Body of pancreas (tissue), 4 donors: ENCODE measurements at regions not wholly inside any gene's neighbourhood (a gene's known extent, or its start where the extent isn't known, plus 50 kb on each side); places are given as distances from the start of the nearest gene placed in this dataset.

ENCODE experiments used
- ATAC-seq: fragments of 150-250 bp; one replicate; pipeline ENCODE4 v1.9.1; 2016
- DNase-seq, 4 donors: peaks; one replicate each; pipeline ENCODE4 v3.0.0-alpha.2; 2019
- H3K27ac ChIP-seq, 4 donors: fragments of 200-600 bp; sonication (generic); 1 replicate in 3 of 4; 2 replicates in 1 of 4; pipeline versions ENCODE4 v1.5.1 to v1.6.1; 2016 to 2019; ENCODE audit warnings: mild to moderate bottlenecking in 1 of 4, mixed read lengths in 1 of 4, moderate library complexity in 1 of 4
- H3K27me3 ChIP-seq, 2 donors: fragments of 200-600 bp; sonication (generic); one replicate each; pipeline ENCODE4 v1.6.0; 2016; ENCODE audit warnings: mild to moderate bottlenecking in 1 of 2
- H3K36me3 ChIP-seq, 2 donors: fragments of 200-600 bp; sonication (generic); replicated peaks in 1 of 2; 2 replicates each; pipeline ENCODE4 v1.5.1; 2016; ENCODE audit warnings: low read depth in 2 of 2; ENCODE audit not compliant: insufficient read depth in 1 of 2
- H3K4me1 ChIP-seq: fragments of 200-600 bp; sonication (generic); one replicate; pipeline ENCODE4 v1.6.0; 2016
- H3K4me3 ChIP-seq, 2 donors: fragments of 200-600 bp; sonication (generic); 1 replicate in 1 of 2; 2 replicates in 1 of 2; pipeline ENCODE4 v1.5.1; 2016 to 2019
- H3K9me3 ChIP-seq, 3 donors: fragments of 200-600 bp; sonication (generic); 1 replicate in 2 of 3; 2 replicates in 1 of 3; pipeline ENCODE4 v1.5.1; 2016
- CTCF ChIP-seq, 7 experiments: fragments of 450-650 bp in 4 of 7; fragments of 200-600 bp in 3 of 7; sonication (generic) in 3 of 7; IDR thresholded peaks; one replicate each; pipeline ENCODE4 v1.5.1; 2016 to 2019; ENCODE audit warnings: antibody characterized with exemption in 7 of 7
- POLR2A ChIP-seq, 3 donors: fragments of 450-650 bp; IDR thresholded peaks; one replicate each; pipeline ENCODE4 v1.6.1; 2016; ENCODE audit warnings: antibody characterized with exemption in 3 of 3, mild to moderate bottlenecking in 2 of 3
- WGBS, 2 donors: methylation state at CpG; one replicate each; pipeline ENCODE4 v1.1.5; 2017; 5-methylcytosine and 5-hydroxymethylcytosine counted together
- intact Hi-C: fragments of 100-400 bp; cut with DNase I; formaldehyde crosslinking; loops from one replicate; pipeline ENCODE4 v1.15.1; 2023

- intact Hi-C loops: no loop called here
- ATAC-seq: no peak
Measured at GRCh38 chr6:113649880-113650609, 207.1 kb upstream of the MARCKS start.

GRCh38 chr6:113650610-113650979, 206.6 kb upstream of the MARCKS start:
- DNase-seq (no peak), ATAC-seq (no peak)
- WGBS, 2 donors: 79 to 88% methylated on average over 5 to 8 of the region's 8 CpGs
- peaks cover 48% of the 10 kb centered on the region for H3K4me1 ChIP-seq
- intact Hi-C loops: no loop called here
- TF ChIP-seq POLR2A (IDR thresholded peaks at IDR 0.05): no peak
- no peak for TF ChIP-seq CTCF (IDR thresholded peaks at IDR 0.05)
- no peaks in the 10 kb centered on the region for H3K9me3 ChIP-seq
- peak overlapping the region in 2 of 4 donors; percentile 77 to 81 for H3K27ac ChIP-seq
- H3K4me3 ChIP-seq: no peak overlapping the region
- H3K27me3 ChIP-seq: no peaks in the 10 kb centered on the region
- H3K36me3 ChIP-seq: no peaks in the 10 kb centered on the region

More at GRCh38 chr6:113649880-113650609, 207.1 kb upstream of the MARCKS start:
- Histone ChIP-seq H3K27ac (peak overlapping the region in 3 of 4 donors; percentile 17 to 81 (median 77)), H3K27me3 (no peaks in the 10 kb centered on the region), H3K9me3 (no peaks in the 10 kb centered on the region), H3K4me3 (no peak overlapping the region), H3K4me1 (peaks cover 54% of the 10 kb centered on the region), H3K36me3 (no peaks in the 10 kb centered on the region)
- WGBS, 2 donors: 57 to 60% methylated on average over 6 of the region's 6 CpGs
- no peak for TF ChIP-seq POLR2A (IDR thresholded peaks at IDR 0.05)
- no peak for TF ChIP-seq CTCF (IDR thresholded peaks at IDR 0.05)
- DNase-seq: no peak

GRCh38 chr6:113651120-113651519, 206.0 kb upstream of the MARCKS start:
- no peaks in the 10 kb centered on the region for H3K9me3 ChIP-seq
- WGBS, 2 donors: 60 to 64% methylated on average over 4 of the region's 4 CpGs
- H3K27me3 ChIP-seq: no peaks in the 10 kb centered on the region
- peaks cover 43% of the 10 kb centered on the region for H3K4me1 ChIP-seq
- ATAC-seq (no peak), DNase-seq (peak in 1 of 4 donors; percentile 26)
- TF ChIP-seq CTCF (IDR thresholded peaks at IDR 0.05): no peak
- no peak for TF ChIP-seq POLR2A (IDR thresholded peaks at IDR 0.05)
- no peaks in the 10 kb centered on the region for H3K36me3 ChIP-seq
- no peak overlapping the region for H3K27ac ChIP-seq
- H3K4me3 ChIP-seq: no peak overlapping the region
- intact Hi-C loops: no loop called here

- TF ChIP-seq CTCF (IDR thresholded peaks at IDR 0.05) (no peak), POLR2A (IDR thresholded peaks at IDR 0.05) (no peak)
- H3K27ac ChIP-seq: no peak overlapping the region
- H3K4me3 ChIP-seq: no peak overlapping the region
- H3K27me3 ChIP-seq: no peaks in the 10 kb centered on the region
- intact Hi-C loops: no loop called here
- ATAC-seq: no peak
- DNase-seq: no peak
- H3K4me1 ChIP-seq: peaks cover 43% of the 10 kb centered on the region
- H3K36me3 ChIP-seq: no peaks in the 10 kb centered on the region
- WGBS, 2 donors: 22 to 33% methylated on average over 1 of the region's 1 CpG
- H3K9me3 ChIP-seq: no peaks in the 10 kb centered on the region
Measured at GRCh38 chr6:113651920-113652319, 205.2 kb upstream of the MARCKS start.

GRCh38 chr6:113653275-113653674, 203.9 kb upstream of the MARCKS start:
- intact Hi-C loops: no loop called here
- DNase-seq: no peak
- Histone ChIP-seq H3K9me3 (no peaks in the 10 kb centered on the region), H3K4me3 (no peak overlapping the region), H3K4me1 (peaks cover 47% of the 10 kb centered on the region), H3K27ac (peak overlapping the region in 2 of 4 donors; percentile 68 to 83), H3K27me3 (no peaks in the 10 kb centered on the region), H3K36me3 (no peaks in the 10 kb centered on the region)
- 89 to 92% methylated on average over 3 of the region's 3 CpGs for WGBS, 2 donors
- no peak for ATAC-seq
- TF ChIP-seq CTCF (IDR thresholded peaks at IDR 0.05): no peak
- TF ChIP-seq POLR2A (IDR thresholded peaks at IDR 0.05): no peak
